Kidney (tissue), 13 donors: ENCODE measurements at regions not wholly inside any gene's neighbourhood (a gene's known extent, or its start where the extent isn't known, plus 50 kb on each side); places are given as distances from the start of the nearest gene placed in this dataset.

Experiments
- DNase-seq, 5 donors: peaks; one replicate each; pipeline ENCODE4 v3.0.0-alpha.2; 2013 to 2020
- FAIRE-seq: peaks from 2 replicates; lab custom pipeline; 2012; peaks lifted over from hg19 to GRCh38; lab: Jason Lieb, UNC
- H3K27ac ChIP-seq, 2 donors: one replicate each; pipeline ENCODE4 v1.7.0; 2013; ENCODE audit warnings: low read depth in 2 of 2, low read length in 2 of 2, inconsistent platforms in 1 of 2
- H3K27me3 ChIP-seq: one replicate; pipeline ENCODE4 v1.7.1; 2013; ENCODE audit warnings: low read length, inconsistent platforms; ENCODE audit not compliant: control insufficient read depth, insufficient read depth
- H3K36me3 ChIP-seq, 3 donors: one replicate each; pipeline versions ENCODE4 v1.7.0 to v1.7.1; 2013; ENCODE audit warnings: low read length in 3 of 3, control low read depth in 1 of 3, inconsistent platforms in 1 of 3; ENCODE audit not compliant: insufficient read depth in 3 of 3, control insufficient read depth in 2 of 3
- H3K4me1 ChIP-seq, 3 donors: one replicate each; pipeline versions ENCODE4 v1.7.0 to v1.7.1; 2013; ENCODE audit warnings: low read length in 3 of 3, inconsistent platforms in 1 of 3, low read depth in 1 of 3; ENCODE audit not compliant: control insufficient read depth in 2 of 3, insufficient read depth in 2 of 3
- H3K4me3 ChIP-seq, 3 donors: one replicate each; pipeline versions ENCODE4 v1.7.0 to v1.8.1; 2013; ENCODE audit warnings: low read length in 3 of 3, control low read depth in 1 of 3, inconsistent platforms in 1 of 3
- H3K9ac ChIP-seq, 3 donors: one replicate each; pipeline versions ENCODE4 v1.7.0 to v1.7.1; 2013; ENCODE audit warnings: low read length in 3 of 3, control low read depth in 1 of 3, inconsistent platforms in 1 of 3
- H3K9me3 ChIP-seq, 3 donors: one replicate each; pipeline versions ENCODE4 v1.7.0 to v1.7.1; 2013; ENCODE audit warnings: low read length in 3 of 3, control low read depth in 1 of 3, inconsistent platforms in 1 of 3; ENCODE audit not compliant: control insufficient read depth in 2 of 3, insufficient read depth in 1 of 3
- intact Hi-C: fragments of 100-400 bp; cut with DNase I; formaldehyde crosslinking; loops from one replicate; pipeline ENCODE4 v1.11.1; 2022
- TF ChIP-seq, protein P1 (sequence below): IDR thresholded peaks from 3 replicates; pipeline ENCODE4 v1.5.1; 2012; ENCODE audit warnings: mild to moderate bottlenecking, moderate library complexity, borderline replicate concordance; ENCODE audit not compliant: insufficient read depth; ENCODE audit errors: extremely low read depth
- donor health status: control.
- donor health status: control.
- donor health status: control.
- donor health status: control.
- donor health status: control.
- donor health status: DM: yes; HTN: yes; CAD: no.
- donor health status: Normal renal cell carcinoma (clear cell type).

DNA sequence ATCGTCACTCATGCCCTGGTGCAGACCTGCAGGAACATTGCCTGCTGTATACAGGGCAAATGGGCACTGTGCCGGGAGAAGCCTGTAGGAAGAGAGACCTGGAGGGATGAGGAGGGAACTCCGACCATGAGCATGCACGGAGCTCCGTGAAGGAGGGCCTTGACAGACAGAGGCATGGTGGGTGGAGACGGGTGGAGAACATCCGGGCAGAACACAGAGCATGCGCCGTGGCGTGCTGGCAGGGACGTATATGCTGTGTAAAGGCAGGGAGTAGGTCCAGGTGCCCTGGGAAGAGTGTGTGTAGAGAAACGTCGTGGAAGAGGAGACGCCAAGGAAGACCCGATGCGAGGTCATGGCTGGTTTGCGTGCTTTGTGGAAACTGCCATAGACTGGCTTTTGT is 133.0 kb upstream of the FAN1 start:
- Histone ChIP-seq H3K27me3 (no peaks in the 10 kb centered on the region), H3K4me1 (no peaks in the 10 kb centered on the region), H3K27ac (no peak overlapping the region), H3K36me3 (no peaks in the 10 kb centered on the region), H3K9me3 (no peaks in the 10 kb centered on the region), H3K9ac (no peak overlapping the region), H3K4me3 (no peak overlapping the region)
- FAIRE-seq: no peak
- TF ChIP-seq, protein P1, sequence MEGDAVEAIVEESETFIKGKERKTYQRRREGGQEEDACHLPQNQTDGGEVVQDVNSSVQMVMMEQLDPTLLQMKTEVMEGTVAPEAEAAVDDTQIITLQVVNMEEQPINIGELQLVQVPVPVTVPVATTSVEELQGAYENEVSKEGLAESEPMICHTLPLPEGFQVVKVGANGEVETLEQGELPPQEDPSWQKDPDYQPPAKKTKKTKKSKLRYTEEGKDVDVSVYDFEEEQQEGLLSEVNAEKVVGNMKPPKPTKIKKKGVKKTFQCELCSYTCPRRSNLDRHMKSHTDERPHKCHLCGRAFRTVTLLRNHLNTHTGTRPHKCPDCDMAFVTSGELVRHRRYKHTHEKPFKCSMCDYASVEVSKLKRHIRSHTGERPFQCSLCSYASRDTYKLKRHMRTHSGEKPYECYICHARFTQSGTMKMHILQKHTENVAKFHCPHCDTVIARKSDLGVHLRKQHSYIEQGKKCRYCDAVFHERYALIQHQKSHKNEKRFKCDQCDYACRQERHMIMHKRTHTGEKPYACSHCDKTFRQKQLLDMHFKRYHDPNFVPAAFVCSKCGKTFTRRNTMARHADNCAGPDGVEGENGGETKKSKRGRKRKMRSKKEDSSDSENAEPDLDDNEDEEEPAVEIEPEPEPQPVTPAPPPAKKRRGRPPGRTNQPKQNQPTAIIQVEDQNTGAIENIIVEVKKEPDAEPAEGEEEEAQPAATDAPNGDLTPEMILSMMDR: no peak
- intact Hi-C loops: no loop called here
- no peak for DNase-seq

- intact Hi-C loops: no loop called here
- Histone ChIP-seq H3K4me1 (no peaks in the 10 kb centered on the region), H3K9me3 (no peaks in the 10 kb centered on the region), H3K9ac (no peak overlapping the region), H3K4me3 (no peak overlapping the region), H3K27me3 (no peaks in the 10 kb centered on the region), H3K27ac (no peak overlapping the region), H3K36me3 (no peaks in the 10 kb centered on the region)
- TF ChIP-seq, protein P1: no peak
- no peak for FAIRE-seq
- no peak for DNase-seq
These were observed 120.7 kb upstream of the FAN1 start for GRCh38 chr15:30783019-30783418.

DNA sequence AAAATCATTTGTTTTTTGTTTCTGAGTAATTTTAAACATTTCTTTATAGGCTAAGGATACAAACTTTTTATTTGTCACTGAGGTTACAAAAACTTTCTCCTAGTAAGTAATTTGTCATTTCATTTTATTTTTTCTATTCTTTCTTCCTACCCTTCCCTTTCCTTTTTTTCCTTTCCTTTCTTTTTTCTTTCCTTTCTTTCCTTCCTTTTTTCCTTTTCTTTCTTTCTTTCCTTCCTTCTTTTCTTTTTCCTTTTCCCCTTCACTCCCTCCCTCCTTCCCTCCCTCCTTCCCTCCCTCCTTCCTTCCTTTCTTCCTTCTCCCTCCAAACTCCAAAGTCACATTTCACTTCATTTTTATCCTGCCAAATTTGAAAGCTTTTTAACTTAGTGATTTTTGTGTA is 115.1 kb upstream of the FAN1 start:
- Histone ChIP-seq H3K9me3 (no peaks in the 10 kb centered on the region), H3K4me3 (no peak overlapping the region), H3K36me3 (no peaks in the 10 kb centered on the region), H3K27me3 (no peaks in the 10 kb centered on the region), H3K9ac (no peak overlapping the region), H3K4me1 (peaks cover 0 to 2% (median 0%) of the 10 kb centered on the region in 3 donors), H3K27ac (no peak overlapping the region)
- no peak for DNase-seq
- FAIRE-seq: no peak
- TF ChIP-seq, protein P1: no peak
- intact Hi-C loops: no loop called here
